PFSK-1 (cell line): ENCODE measurements at regions not wholly inside any gene's neighbourhood (a gene's known extent, or its start where the extent isn't known, plus 50 kb on each side); places are given as distances from the start of the nearest gene placed in this dataset.

ENCODE experiments used
- FOXP2 ChIP-seq: optimal IDR thresholded peaks from 2 replicates; pipeline ENCODE3; 2011; ENCODE audit warnings: borderline replicate concordance, control low read depth, inconsistent platforms; ENCODE audit not compliant: insufficient read depth; ENCODE audit errors: extremely low read length, extremely low read depth
- POLR2AphosphoS5 ChIP-seq: IDR thresholded peaks from 2 replicates; pipeline ENCODE4 v1.6.1; 2012; ENCODE audit warnings: low read depth, mild to moderate bottlenecking, control low read depth, low read length, moderate library complexity
- SIN3A ChIP-seq: IDR thresholded peaks from 2 replicates; pipeline ENCODE4 v1.6.1; 2012; ENCODE audit warnings: mild to moderate bottlenecking, low read length, moderate library complexity, borderline replicate concordance; ENCODE audit not compliant: insufficient read depth
- TAF1 ChIP-seq: IDR thresholded peaks from 2 replicates; pipeline ENCODE4 v1.6.1; 2012; ENCODE audit warnings: low read length, control low read depth, borderline replicate concordance; ENCODE audit not compliant: insufficient read depth
- TF ChIP-seq, protein P1 (sequence below), 2 experiments: IDR thresholded peaks; 2 replicates each; pipeline versions ENCODE4 v1.6.1 to v1.8.0; 2011 to 2012; ENCODE audit warnings: low read depth in 2 of 2, low read length in 2 of 2, control low read depth in 1 of 2, inconsistent platforms in 1 of 2, mild to moderate bottlenecking in 1 of 2, moderate library complexity in 1 of 2; ENCODE audit not compliant: insufficient read depth in 1 of 2

DNA sequence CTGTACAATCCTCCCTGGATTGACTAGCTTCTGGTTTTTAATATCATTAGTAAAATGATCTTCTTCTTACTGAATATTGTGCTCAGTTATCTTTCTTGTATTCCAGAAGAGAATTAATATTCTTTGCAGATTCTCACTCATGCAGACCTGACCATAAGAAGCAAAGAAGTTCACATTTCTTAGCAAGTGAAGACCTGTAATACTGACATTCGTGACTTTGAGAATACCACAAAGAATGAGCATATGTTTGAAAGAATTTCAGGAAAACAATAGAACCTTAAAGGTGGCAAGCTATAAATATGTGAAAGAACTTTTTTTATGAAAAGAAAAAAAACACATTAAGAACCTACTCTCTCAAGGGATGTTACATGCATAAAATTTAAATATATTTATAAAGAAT lies 371.6 kb downstream of the JRKL start:
- no peak for TF ChIP-seq TAF1
- TF ChIP-seq POLR2AphosphoS5, result no peak
- no peak for TF ChIP-seq SIN3A
- no peak for TF ChIP-seq FOXP2
- TF ChIP-seq, protein P1, sequence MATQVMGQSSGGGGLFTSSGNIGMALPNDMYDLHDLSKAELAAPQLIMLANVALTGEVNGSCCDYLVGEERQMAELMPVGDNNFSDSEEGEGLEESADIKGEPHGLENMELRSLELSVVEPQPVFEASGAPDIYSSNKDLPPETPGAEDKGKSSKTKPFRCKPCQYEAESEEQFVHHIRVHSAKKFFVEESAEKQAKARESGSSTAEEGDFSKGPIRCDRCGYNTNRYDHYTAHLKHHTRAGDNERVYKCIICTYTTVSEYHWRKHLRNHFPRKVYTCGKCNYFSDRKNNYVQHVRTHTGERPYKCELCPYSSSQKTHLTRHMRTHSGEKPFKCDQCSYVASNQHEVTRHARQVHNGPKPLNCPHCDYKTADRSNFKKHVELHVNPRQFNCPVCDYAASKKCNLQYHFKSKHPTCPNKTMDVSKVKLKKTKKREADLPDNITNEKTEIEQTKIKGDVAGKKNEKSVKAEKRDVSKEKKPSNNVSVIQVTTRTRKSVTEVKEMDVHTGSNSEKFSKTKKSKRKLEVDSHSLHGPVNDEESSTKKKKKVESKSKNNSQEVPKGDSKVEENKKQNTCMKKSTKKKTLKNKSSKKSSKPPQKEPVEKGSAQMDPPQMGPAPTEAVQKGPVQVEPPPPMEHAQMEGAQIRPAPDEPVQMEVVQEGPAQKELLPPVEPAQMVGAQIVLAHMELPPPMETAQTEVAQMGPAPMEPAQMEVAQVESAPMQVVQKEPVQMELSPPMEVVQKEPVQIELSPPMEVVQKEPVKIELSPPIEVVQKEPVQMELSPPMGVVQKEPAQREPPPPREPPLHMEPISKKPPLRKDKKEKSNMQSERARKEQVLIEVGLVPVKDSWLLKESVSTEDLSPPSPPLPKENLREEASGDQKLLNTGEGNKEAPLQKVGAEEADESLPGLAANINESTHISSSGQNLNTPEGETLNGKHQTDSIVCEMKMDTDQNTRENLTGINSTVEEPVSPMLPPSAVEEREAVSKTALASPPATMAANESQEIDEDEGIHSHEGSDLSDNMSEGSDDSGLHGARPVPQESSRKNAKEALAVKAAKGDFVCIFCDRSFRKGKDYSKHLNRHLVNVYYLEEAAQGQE (IDR thresholded peaks at IDR 0.05; ENCODE audit: insufficient read depth in 1 of 2, low read depth in 2 of 2, low read length in 2 of 2), result no peak

DNA sequence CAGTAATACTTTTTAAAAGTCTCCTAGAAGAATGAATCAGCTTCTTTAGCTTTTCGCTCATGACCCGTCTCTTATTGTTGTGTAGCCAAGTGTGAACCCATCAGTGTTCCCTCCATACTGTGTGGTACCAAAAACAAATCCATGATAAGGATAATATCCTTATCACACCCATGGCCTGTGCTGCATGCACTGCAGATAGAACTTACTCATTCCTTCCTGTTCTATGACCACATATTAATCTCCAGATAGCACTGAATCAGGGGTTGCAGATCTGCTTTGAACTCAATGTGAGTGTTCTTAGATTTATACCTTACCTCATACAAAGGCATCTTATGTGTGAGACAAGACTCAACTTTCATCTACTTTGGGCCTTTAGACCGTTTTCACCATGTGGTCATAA lies 373.4 kb downstream of the JRKL start:
- TF ChIP-seq SIN3A, result no peak
- TF ChIP-seq POLR2AphosphoS5, result no peak
- TF ChIP-seq, protein P1 (IDR thresholded peaks at IDR 0.05; ENCODE audit: insufficient read depth in 1 of 2, low read depth in 2 of 2, low read length in 2 of 2), result no peak
- TF ChIP-seq FOXP2, result no peak
- no peak for TF ChIP-seq TAF1

DNA sequence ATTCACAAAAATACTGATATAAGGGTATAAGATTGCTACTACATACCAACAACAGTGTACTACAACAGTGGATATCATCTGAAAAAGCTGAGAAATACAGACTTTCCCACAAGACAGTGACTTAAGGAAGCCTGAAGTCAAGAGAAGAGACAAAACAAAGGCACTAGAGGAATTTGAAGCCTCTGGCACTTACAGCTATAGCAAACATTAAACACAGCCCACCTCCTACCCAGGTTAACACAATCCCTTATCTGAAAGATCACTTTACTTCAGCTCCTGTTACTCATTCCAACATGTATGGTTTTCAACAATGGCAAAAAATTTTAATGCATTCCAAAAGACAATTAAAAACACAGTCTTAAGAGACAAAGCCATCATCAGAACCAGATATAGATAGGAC lies 388.5 kb downstream of the JRKL start:
- TF ChIP-seq, protein P1 (IDR thresholded peaks at IDR 0.05; ENCODE audit: insufficient read depth in 1 of 2, low read depth in 2 of 2, low read length in 2 of 2), result no peak
- TF ChIP-seq POLR2AphosphoS5, result no peak
- TF ChIP-seq SIN3A, result no peak
- no peak for TF ChIP-seq TAF1
- TF ChIP-seq FOXP2, result no peak

DNA sequence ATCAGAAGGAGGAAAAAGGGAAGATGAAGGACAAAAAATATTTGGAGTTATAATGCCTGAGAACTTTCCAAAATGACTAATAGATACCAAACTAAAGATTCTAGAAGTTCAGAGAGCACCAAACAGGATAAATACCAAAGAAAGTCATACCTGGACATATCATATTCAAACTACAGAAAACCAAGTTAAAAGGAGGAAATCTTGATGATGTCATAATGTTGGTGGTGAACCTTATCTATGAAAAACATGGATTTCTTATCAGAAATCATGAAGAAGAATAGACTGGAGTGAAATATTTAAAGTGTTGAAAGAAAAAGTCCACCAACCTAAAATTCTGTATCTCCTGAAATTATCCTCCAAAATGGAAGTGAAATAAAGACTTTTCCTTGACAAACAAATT lies 389.2 kb downstream of the JRKL start:
- TF ChIP-seq, protein P1 (IDR thresholded peaks at IDR 0.05; ENCODE audit: insufficient read depth in 1 of 2, low read depth in 2 of 2, low read length in 2 of 2), result no peak
- TF ChIP-seq POLR2AphosphoS5 (no peak), TAF1 (no peak), SIN3A (no peak), FOXP2 (no peak)

DNA sequence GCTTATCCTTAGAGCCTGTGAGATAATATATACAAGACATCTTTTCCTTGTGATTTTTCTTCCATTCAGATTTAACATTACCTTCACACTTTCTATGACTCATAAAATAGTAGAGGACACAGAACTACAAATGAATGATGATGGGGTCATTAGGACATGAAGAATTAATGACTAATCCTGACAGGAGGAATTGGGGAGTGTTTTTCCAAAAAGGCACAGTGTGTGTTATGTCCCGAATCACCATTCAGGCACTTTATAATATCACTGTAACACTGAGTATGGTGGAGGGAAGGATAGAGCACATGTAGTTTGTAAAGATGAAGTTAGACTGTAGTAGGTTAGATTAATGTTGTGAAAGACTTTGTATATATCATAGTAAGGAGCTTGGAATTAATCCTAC lies 391.3 kb downstream of the JRKL start:
- TF ChIP-seq SIN3A (no peak), FOXP2 (no peak), TAF1 (no peak), POLR2AphosphoS5 (no peak)
- TF ChIP-seq, protein P1 (IDR thresholded peaks at IDR 0.05; ENCODE audit: insufficient read depth in 1 of 2, low read depth in 2 of 2, low read length in 2 of 2), result no peak
